A549 (cell line): ENCODE measurements at regions not wholly inside any gene's neighbourhood (a gene's known extent, or its start where the extent isn't known, plus 50 kb on each side); places are given as distances from the start of the nearest gene placed in this dataset.

ENCODE experiments used
- ATAC-seq, 2 experiments: fragments of 200-7000 bp in 1 of 2; fragments of >200 bp in 1 of 2; cut with Nextera tagmentation in 1 of 2; cut with Tn5 transposase in 1 of 2; 3 replicates each; pipeline versions ENCODE4 v1.8.0 to v1.9.1; 2018 to 2020; ENCODE audit warnings: mild to moderate bottlenecking in 1 of 2, moderate library complexity in 1 of 2
- CTCF ChIA-PET: fragments of 300-600 bp; sonication (Branson Sonifier 250); formaldehyde crosslinking; extraction: SDS; loops from one replicate; lab custom pipeline; 2021; ENCODE audit warnings: antibody characterized with exemption, inconsistent platforms; lab: Yijun Ruan, JAX
- POLR2A ChIA-PET: fragments of 350-600 bp; formaldehyde crosslinking; extraction: SDS; loops from one replicate; lab custom pipeline; 2021; ENCODE audit warnings: antibody characterized with exemption, inconsistent platforms; lab: Yijun Ruan, JAX
- DNase-seq, 2 experiments: peaks; one replicate each; pipeline versions ENCODE4 v3.0.0 to v3.0.0-alpha.2; 2011 to 2016; ENCODE audit warnings: low read depth in 1 of 2, low spot score in 1 of 2
- FAIRE-seq: peaks from 2 replicates; lab custom pipeline; 2011; peaks lifted over from hg19 to GRCh38; lab: Jason Lieb, UNC
- H3K27ac ChIP-seq, 2 experiments: fragments of >200 bp; sonication (Bioruptor Twin); formaldehyde crosslinking; 3 replicates each; pipeline ENCODE4 v1.5.1; 2016 to 2017
- H3K4me1 ChIP-seq: fragments of >200 bp; sonication (Bioruptor Twin); formaldehyde crosslinking; 3 replicates; pipeline ENCODE4 v1.6.1; 2016
- H3K4me2 ChIP-seq: fragments of >200 bp; sonication (Bioruptor Twin); formaldehyde crosslinking; 3 replicates; pipeline ENCODE4 v1.6.1; 2016
- H3K4me3 ChIP-seq: fragments of >200 bp; sonication (Bioruptor Twin); formaldehyde crosslinking; 3 replicates; pipeline ENCODE4 v1.5.1; 2016
- H3K9me3 ChIP-seq: fragments of >200 bp; sonication (Bioruptor Twin); formaldehyde crosslinking; 3 replicates; pipeline ENCODE4 v1.6.1; 2016
- ATOH8 ChIP-seq: fragments of 250-450 bp; sonication (Bioruptor Pico); IDR thresholded peaks from 2 replicates; pipeline ENCODE4 v1.5.0; 2020; ENCODE audit warnings: low read depth, mild to moderate bottlenecking, moderate library complexity
- BCL3 ChIP-seq: fragments of >200 bp; sonication (Bioruptor Twin); formaldehyde crosslinking; IDR thresholded peaks from 3 replicates; pipeline ENCODE4 v1.6.1; 2016
- BHLHE40 ChIP-seq: IDR thresholded peaks from 2 replicates; pipeline ENCODE4 v1.6.1; 2012; ENCODE audit warnings: low read depth, low read length, inconsistent platforms
- CBX8 ChIP-seq: fragments of 200-600 bp; sonication (generic); IDR thresholded peaks from 2 replicates; pipeline ENCODE4 v1.6.1; 2016
- FOSB ChIP-seq: fragments of 250-450 bp; sonication (Bioruptor Pico); IDR thresholded peaks from 2 replicates; pipeline ENCODE4 v1.5.0; 2020; ENCODE audit warnings: mild to moderate bottlenecking, moderate library complexity
- FOXS1 ChIP-seq: fragments of 250-450 bp; sonication (Bioruptor Pico); IDR thresholded peaks from 2 replicates; pipeline ENCODE4 v1.5.0; 2020; ENCODE audit warnings: mild to moderate bottlenecking, moderate library complexity
- HOXB13 ChIP-seq: fragments of 250-450 bp; sonication (Bioruptor Pico); IDR thresholded peaks from 2 replicates; pipeline ENCODE4 v1.5.0; 2020; ENCODE audit warnings: low read depth, mild to moderate bottlenecking, moderate library complexity
- HOXB5 ChIP-seq: fragments of 250-450 bp; sonication (Bioruptor Pico); IDR thresholded peaks from 2 replicates; pipeline ENCODE4 v1.5.0; 2020; ENCODE audit warnings: mild to moderate bottlenecking, moderate library complexity
- KDM1A ChIP-seq: fragments of 200-600 bp; sonication (generic); IDR thresholded peaks from 2 replicates; pipeline ENCODE4 v1.6.1; 2016; ENCODE audit warnings: low read depth, mild to moderate bottlenecking
- MAZ ChIP-seq: fragments of 150-350 bp; IDR thresholded peaks from 2 replicates; pipeline ENCODE4 v1.6.1; 2014; ENCODE audit warnings: antibody characterized with exemption, low read depth, low read length, borderline replicate concordance
- NPAS2 ChIP-seq: fragments of 250-450 bp; sonication (Bioruptor Pico); IDR thresholded peaks from 2 replicates; pipeline ENCODE4 v1.8.0; 2022; ENCODE audit warnings: mild to moderate bottlenecking, moderate library complexity, borderline replicate concordance
- NR3C1 ChIP-seq: fragments of >200 bp; sonication (Bioruptor Twin); formaldehyde crosslinking; IDR thresholded peaks from 3 replicates; pipeline ENCODE4 v1.6.1; 2017
- RAD21 ChIP-seq, 2 experiments: fragments of >200 bp in 1 of 2; sonication (Bioruptor Twin) in 1 of 2; formaldehyde crosslinking in 1 of 2; IDR thresholded peaks in 1 of 2; conservative IDR thresholded peaks in 1 of 2; 2 replicates in 1 of 2; 3 replicates in 1 of 2; pipeline ENCODE4 v1.6.1; 2012 to 2018; ENCODE audit warnings: inconsistent platforms in 1 of 2
- RARB ChIP-seq: fragments of 250-450 bp; sonication (Bioruptor Pico); IDR thresholded peaks from 2 replicates; pipeline ENCODE4 v1.8.0; 2021; ENCODE audit warnings: mild to moderate bottlenecking, moderate library complexity
- RFX5 ChIP-seq: fragments of 450-650 bp; IDR thresholded peaks from 2 replicates; pipeline ENCODE4 v1.7.1; 2014; ENCODE audit warnings: antibody characterized with exemption, mild to moderate bottlenecking, moderate library complexity
- RNF2 ChIP-seq: fragments of 200-600 bp; sonication (generic); IDR thresholded peaks from 2 replicates; pipeline ENCODE4 v1.6.1; 2016; ENCODE audit warnings: low read depth, mild to moderate bottlenecking, antibody characterized with exemption, moderate library complexity, borderline replicate concordance
- ZNF302 ChIP-seq: fragments of 250-450 bp; sonication (Bioruptor Pico); IDR thresholded peaks from 2 replicates; pipeline ENCODE4 v1.9.0; 2021; ENCODE audit warnings: inconsistent platforms, mild to moderate bottlenecking, moderate library complexity
- WGBS: methylation state at CpG from one replicate; pipeline ENCODE4 v1.1.6; 2017; ENCODE audit errors: missing lambda C conversion rate; 5-methylcytosine and 5-hydroxymethylcytosine counted together
- TF ChIP-seq, protein P1 (sequence below): IDR thresholded peaks from 2 replicates; pipeline ENCODE4 v1.6.1; 2012
- TF ChIP-seq, protein P2 (sequence below): fragments of >200 bp; sonication (Bioruptor Twin); formaldehyde crosslinking; IDR thresholded peaks from 3 replicates; pipeline ENCODE4 v1.5.1; 2016

- TF ChIP-seq BHLHE40 (no peak), ZNF302 (CRISPR knock-in tag) (no peak), RARB (no peak), KDM1A (no peak), HOXB13 (CRISPR knock-in tag) (no peak), NPAS2 (CRISPR knock-in tag) (no peak)
- TF ChIP-seq, protein P1, sequence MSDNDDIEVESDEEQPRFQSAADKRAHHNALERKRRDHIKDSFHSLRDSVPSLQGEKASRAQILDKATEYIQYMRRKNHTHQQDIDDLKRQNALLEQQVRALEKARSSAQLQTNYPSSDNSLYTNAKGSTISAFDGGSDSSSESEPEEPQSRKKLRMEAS = no peak
- Histone ChIP-seq H3K4me3 (no peak overlapping the region), H3K27ac (no peak overlapping the region), H3K9me3 (peaks cover 19% of the 10 kb centered on the region), H3K4me1 (no peaks in the 10 kb centered on the region), H3K4me2 (no peak overlapping the region)
- ChIA-PET POLR2A (no interaction called here), CTCF (interaction anchor here (1.6 kb wide), 1 partner anchor 20 kb away, joined by 5 read pairs; no protein-coding TSS in a partner anchor)
- no peak for DNase-seq
- 38% methylated on average over 5 of the region's 5 CpGs for WGBS
- no peak for ATAC-seq
- FAIRE-seq = no peak
Measured at GRCh38 chr1:61568460-61569302, 156.3 kb downstream of the TM2D1 start.

GRCh38 chr1:61566177-61566576, 158.8 kb downstream of the TM2D1 start:
- H3K4me1 ChIP-seq = no peaks in the 10 kb centered on the region
- DNase-seq (no peak), ATAC-seq (no peak), FAIRE-seq (no peak)
- no peak overlapping the region for H3K4me2 ChIP-seq
- ChIA-PET CTCF (interaction anchor here (1.3 kb wide), 1 partner anchor 12 kb away, joined by 3 read pairs; no protein-coding TSS in a partner anchor), POLR2A (no interaction called here)
- H3K4me3 ChIP-seq = no peak overlapping the region
- H3K27ac ChIP-seq = no peak overlapping the region
- WGBS = 0% methylated on average over 1 of the region's 1 CpG
- H3K9me3 ChIP-seq = peaks cover 19% of the 10 kb centered on the region
- TF ChIP-seq ATOH8 (CRISPR knock-in tag) = no peak
- TF ChIP-seq HOXB5 (CRISPR knock-in tag) = no peak
- TF ChIP-seq BCL3 = no peak
- TF ChIP-seq BHLHE40 = no peak
- TF ChIP-seq NR3C1 = no peak
- TF ChIP-seq CBX8 = no peak
- no peak for TF ChIP-seq RNF2
- TF ChIP-seq FOSB (CRISPR knock-in tag) = no peak

GRCh38 chr1:61563611-61564010, 161.3 kb downstream of the TM2D1 start:
- Histone ChIP-seq H3K9me3 (peaks cover 19% of the 10 kb centered on the region), H3K4me3 (no peak overlapping the region), H3K4me1 (no peaks in the 10 kb centered on the region), H3K4me2 (no peak overlapping the region), H3K27ac (no peak overlapping the region)
- POLR2A ChIA-PET = no interaction called here
- no peak for FAIRE-seq
- WGBS = 11% methylated on average over 2 of the region's 2 CpGs
- CTCF ChIA-PET = no interaction called here
- no peak for ATAC-seq
- no peak for DNase-seq
- TF ChIP-seq MAZ (no peak), RAD21 (conservative IDR thresholded peaks at IDR 0.05 in 1 of 2, IDR thresholded peaks at IDR 0.05 in 1 of 2) (no peak), ATOH8 (CRISPR knock-in tag) (no peak), FOXS1 (CRISPR knock-in tag) (no peak), NPAS2 (CRISPR knock-in tag) (no peak), RFX5 (no peak)
- TF ChIP-seq, protein P2, sequence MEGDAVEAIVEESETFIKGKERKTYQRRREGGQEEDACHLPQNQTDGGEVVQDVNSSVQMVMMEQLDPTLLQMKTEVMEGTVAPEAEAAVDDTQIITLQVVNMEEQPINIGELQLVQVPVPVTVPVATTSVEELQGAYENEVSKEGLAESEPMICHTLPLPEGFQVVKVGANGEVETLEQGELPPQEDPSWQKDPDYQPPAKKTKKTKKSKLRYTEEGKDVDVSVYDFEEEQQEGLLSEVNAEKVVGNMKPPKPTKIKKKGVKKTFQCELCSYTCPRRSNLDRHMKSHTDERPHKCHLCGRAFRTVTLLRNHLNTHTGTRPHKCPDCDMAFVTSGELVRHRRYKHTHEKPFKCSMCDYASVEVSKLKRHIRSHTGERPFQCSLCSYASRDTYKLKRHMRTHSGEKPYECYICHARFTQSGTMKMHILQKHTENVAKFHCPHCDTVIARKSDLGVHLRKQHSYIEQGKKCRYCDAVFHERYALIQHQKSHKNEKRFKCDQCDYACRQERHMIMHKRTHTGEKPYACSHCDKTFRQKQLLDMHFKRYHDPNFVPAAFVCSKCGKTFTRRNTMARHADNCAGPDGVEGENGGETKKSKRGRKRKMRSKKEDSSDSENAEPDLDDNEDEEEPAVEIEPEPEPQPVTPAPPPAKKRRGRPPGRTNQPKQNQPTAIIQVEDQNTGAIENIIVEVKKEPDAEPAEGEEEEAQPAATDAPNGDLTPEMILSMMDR = no peak
